ENCODE measurements at regions not wholly inside any gene's neighbourhood (a gene's known extent, or its start where the extent isn't known, plus 50 kb on each side); places are given as distances from the start of the nearest gene placed in this dataset.

DNA sequence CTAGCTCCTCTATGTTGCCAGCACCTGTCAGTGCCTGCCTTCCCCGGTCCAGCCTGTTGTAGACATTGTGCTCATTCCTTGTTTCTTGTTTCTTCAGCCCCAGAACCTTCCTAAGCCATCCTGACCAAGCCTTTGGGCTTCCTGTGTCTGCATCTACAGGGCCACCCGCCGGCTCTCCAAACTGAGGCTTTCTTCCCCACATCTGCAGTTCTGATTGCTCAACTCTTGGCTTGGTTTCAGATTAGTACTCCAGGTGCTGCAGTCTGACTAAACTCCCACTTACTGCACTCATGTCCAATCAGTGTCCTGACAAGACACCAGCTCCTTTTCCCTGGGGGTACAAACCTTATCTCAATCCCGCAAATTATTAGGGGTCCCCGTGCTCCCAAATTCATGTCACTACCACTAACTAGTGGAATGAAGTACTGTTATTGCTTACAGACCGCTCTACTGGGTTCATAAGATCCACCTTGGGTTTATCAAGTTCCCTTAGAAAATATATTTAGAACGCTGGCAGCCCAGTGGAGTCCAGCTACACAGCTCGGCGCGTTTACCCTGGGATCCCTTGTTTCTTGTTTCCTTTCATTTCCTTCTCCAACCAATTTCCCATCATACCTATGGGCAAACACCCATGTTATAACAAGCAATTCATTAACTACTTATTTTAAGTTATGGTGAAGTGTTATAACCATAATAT lies 114.2 kb upstream of the TJP1 start (continued):
- TF ChIP-seq RBBP5 (IDR thresholded peaks at IDR 0.05; ENCODE audit: borderline replicate concordance, low read depth, low read length) = no peak
- no peak for TF ChIP-seq TEAD4 (IDR thresholded peaks at IDR 0.05; ENCODE audit: low read depth, low read length)
- no peak for TF ChIP-seq TAF1 (IDR thresholded peaks at IDR 0.05; ENCODE audit: low read depth, low read length)
